C4-2B (cell line): ENCODE measurements at regions not wholly inside any gene's neighbourhood (a gene's known extent, or its start where the extent isn't known, plus 50 kb on each side); places are given as distances from the start of the nearest gene placed in this dataset.

Experiments
- CTCF ChIP-seq: fragments of 450-650 bp; conservative IDR thresholded peaks from 2 replicates; pipeline ENCODE4 v1.5.1; 2017; ENCODE audit warnings: mild to moderate bottlenecking
- ZFX ChIP-seq: fragments of 450-650 bp; IDR thresholded peaks from 2 replicates; pipeline ENCODE4 v1.6.1; 2017

GRCh38 chr13:37195621-37196020 is 90.2 kb upstream of the CSNK1A1L start:
- TF ChIP-seq CTCF (no peak), ZFX (no peak)
